ENCODE measurements at regions not wholly inside any gene's neighbourhood (a gene's known extent, or its start where the extent isn't known, plus 50 kb on each side); places are given as distances from the start of the nearest gene placed in this dataset.
A peak's percentile ranks its signal among the peaks of the same experiment; 100 is the strongest.

- H4K20me1 ChIP-seq (ENCODE audit: control insufficient read depth, insufficient read depth, insufficient read length), result no peaks in the 10 kb centered on the region
- peak overlapping the region; percentile 29 for H3T11ph ChIP-seq (ENCODE audit: low read length)
- H2AK5ac ChIP-seq (ENCODE audit: insufficient read length, low read length), result no peak overlapping the region
- peaks cover 0 to 12% (median 12%) of the 10 kb centered on the region in 3 experiments; a peak in 4 of 7 replicates for H3K36me3 Mint-ChIP-seq (ENCODE audit: insufficient read depth in 1 of 3, low read depth in 3 of 3)
- peaks cover 27 to 35% of the 10 kb centered on the region in 2 experiments for H3K4me1 Mint-ChIP-seq
- H3K79me2 ChIP-seq (ENCODE audit: insufficient read depth, low read length), result no peaks in the 10 kb centered on the region
- H3K27me3 Mint-ChIP-seq (ENCODE audit: low read depth), result peaks cover 2% of the 10 kb centered on the region
- H3K4me2 ChIP-seq (ENCODE audit: insufficient read depth, insufficient read length, low read length), result peak overlapping the region; percentile 21
- H4K5ac ChIP-seq (ENCODE audit: insufficient read length, low read depth, low read length), result no peak overlapping the region
- H3K9me3 Mint-ChIP-seq, result peaks cover 5 to 18% of the 10 kb centered on the region in 2 experiments; a peak in 4 of 5 replicates
- peak overlapping the region; percentile 28; the same call in 1 of the 2 replicates for H2BK15ac ChIP-seq (ENCODE audit: low read depth, low read length)
- no peak overlapping the region for H3K4ac ChIP-seq (ENCODE audit: low read depth, low read length)
- H2BK5ac ChIP-seq (ENCODE audit: insufficient read length, low read length), result no peak overlapping the region
- peak overlapping the region; percentile 27 for H4K91ac ChIP-seq (ENCODE audit: insufficient read length, low read depth, low read length)
- peak overlapping the region; percentile 55 for H2BK12ac ChIP-seq (ENCODE audit: insufficient read length, low read depth, low read length)
- no peak overlapping the region for H3K27ac ChIP-seq (ENCODE audit: insufficient read length, low read depth, low read length)
- no peaks in the 10 kb centered on the region for H3K27me3 ChIP-seq (ENCODE audit: insufficient read depth, low read length)
- no peak overlapping the region for H4K8ac ChIP-seq (replicated peaks; ENCODE audit: insufficient read length, low read depth, low read length)
- peak overlapping the region; percentile 72; the same call in 1 of the 2 replicates for H3K14ac ChIP-seq (ENCODE audit: insufficient read depth, low read length)
- H3K18ac ChIP-seq (ENCODE audit: insufficient read length, low read depth, low read length), result peak overlapping the region; percentile 62
- H3K27ac Mint-ChIP-seq, result peak overlapping the region; percentile 1 to 89 (median 72); a peak in 5 of 7 replicates
- H3K4me3 Mint-ChIP-seq, result no peak overlapping the region; a peak in 1 of 5 replicates
- H3K9me3 ChIP-seq (ENCODE audit: control insufficient read depth, low read depth, low read length), result no peaks in the 10 kb centered on the region
- no peaks in the 10 kb centered on the region for H3K23me2 ChIP-seq (ENCODE audit: insufficient read length, low read depth, low read length, poor library complexity, severe bottlenecking)
- H3K56ac ChIP-seq (ENCODE audit: insufficient read length, low read depth, low read length), result no peak overlapping the region
- no peak overlapping the region for H2BK120ac ChIP-seq (ENCODE audit: low read depth, low read length, poor library complexity, severe bottlenecking)
- H3K79me1 ChIP-seq (ENCODE audit: insufficient read depth, low read depth, low read length, poor library complexity, severe bottlenecking), result no peaks in the 10 kb centered on the region
- peaks cover 4% of the 10 kb centered on the region; the same call in 1 of the 2 replicates for H3K4me1 ChIP-seq (ENCODE audit: insufficient read depth, low read length)
- no CpG with 5 or more reads among the region's 6 CpGs for WGBS (ENCODE audit: extremely low coverage, insufficient read length, low lambda C conversion rate)
- DNase-seq, result no peak
- peak overlapping the region; percentile 91 for H2AFZ ChIP-seq (ENCODE audit: low read length)
- TF ChIP-seq CTCF (conservative IDR thresholded peaks at IDR 0.05), result no peak
- peak overlapping the region; percentile 95 for H2BK20ac ChIP-seq (ENCODE audit: low read depth, low read length, poor library complexity, severe bottlenecking)
- H3K9ac ChIP-seq (ENCODE audit: extremely low read depth, insufficient read length, low read length), result no peak overlapping the region
- H3K23ac ChIP-seq (ENCODE audit: insufficient read length, low read depth, low read length), result no peak overlapping the region
Measured at GRCh38 chr11:131063638-131064037, 147.4 kb upstream of the SNX19 start.

All from H9 (cell line).